Gastroesophageal sphincter (tissue), 3 donors: ENCODE measurements at regions not wholly inside any gene's neighbourhood (a gene's known extent, or its start where the extent isn't known, plus 50 kb on each side); places are given as distances from the start of the nearest gene placed in this dataset.

Experiments used
- CTCF ChIP-seq, 4 experiments: fragments of 200-600 bp in 2 of 4; fragments of 450-650 bp in 2 of 4; sonication (generic) in 1 of 4; IDR thresholded peaks; one replicate each; pipeline ENCODE4 v1.5.1; 2017 to 2019; ENCODE audit warnings: antibody characterized with exemption in 4 of 4, mild to moderate bottlenecking in 2 of 4, moderate library complexity in 2 of 4
- EP300 ChIP-seq: sonication (generic); formaldehyde crosslinking; IDR thresholded peaks from one replicate; pipeline ENCODE4 v1.6.1; 2017; ENCODE audit warnings: antibody characterized with exemption, mild to moderate bottlenecking
- POLR2A ChIP-seq, 2 donors: fragments of 450-650 bp; IDR thresholded peaks; one replicate each; pipeline ENCODE4 v1.6.1; 2017; ENCODE audit warnings: antibody characterized with exemption in 2 of 2, mild to moderate bottlenecking in 2 of 2, moderate library complexity in 1 of 2
- POLR2AphosphoS5 ChIP-seq: sonication (generic); formaldehyde crosslinking; IDR thresholded peaks from one replicate; pipeline ENCODE4 v1.6.1; 2017; ENCODE audit warnings: antibody characterized with exemption

DNA sequence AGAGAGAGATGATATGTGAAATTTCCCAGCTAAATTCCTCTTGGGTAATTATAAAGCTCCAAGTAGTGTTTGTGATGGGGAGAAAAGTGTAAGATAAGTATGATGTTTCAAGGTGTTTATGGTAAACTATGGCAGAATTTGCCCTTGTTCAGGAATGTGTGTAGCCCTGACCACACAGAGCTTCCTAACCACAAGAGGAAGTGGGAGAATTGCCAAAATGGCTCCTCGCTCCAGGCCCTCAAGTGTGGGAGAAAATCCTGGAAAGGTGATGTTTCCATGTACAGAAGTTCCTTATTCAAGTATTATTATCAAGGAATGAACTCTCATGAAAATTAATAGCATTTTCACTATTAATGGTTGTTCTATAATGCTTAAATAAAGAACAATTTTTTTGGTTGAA is 878.3 kb downstream of the TDRD15 start:
- TF ChIP-seq POLR2A (IDR thresholded peaks at IDR 0.05) (no peak), POLR2AphosphoS5 (no peak), CTCF (IDR thresholded peaks at IDR 0.05) (no peak), EP300 (no peak)
